ENCODE measurements at regions not wholly inside any gene's neighbourhood (a gene's known extent, or its start where the extent isn't known, plus 50 kb on each side); places are given as distances from the start of the nearest gene placed in this dataset.

- no peak for DNase-seq (ENCODE audit: low read depth in 3 of 3)
Observed at GRCh38 chr16:55041540-55042234, 111.0 kb downstream of the IRX5 start.

GRCh38 chr16:55042556-55043432 is 112.1 kb downstream of the IRX5 start:
- DNase-seq (ENCODE audit: low read depth in 3 of 3), result no peak

GRCh38 chr16:55043499-55043898 is 112.8 kb downstream of the IRX5 start:
- no peak for DNase-seq (ENCODE audit: low read depth in 3 of 3)

- DNase-seq (ENCODE audit: low read depth in 3 of 3), result no peak
Observed at GRCh38 chr16:55044201-55044975, 113.7 kb downstream of the IRX5 start.

GRCh38 chr16:55045329-55045728 is 114.7 kb downstream of the IRX5 start:
- no peak for DNase-seq (ENCODE audit: low read depth in 3 of 3)

GRCh38 chr16:55045756-55046460 is 115.2 kb downstream of the IRX5 start:
- DNase-seq (ENCODE audit: low read depth in 3 of 3), result no peak

- DNase-seq (ENCODE audit: low read depth in 3 of 3), result no peak
Observed at GRCh38 chr16:55046513-55046912, 115.8 kb downstream of the IRX5 start.

GRCh38 chr16:55046916-55047315 is 116.3 kb downstream of the IRX5 start:
- DNase-seq (ENCODE audit: low read depth in 3 of 3), result no peak

- DNase-seq (ENCODE audit: low read depth in 3 of 3), result no peak
Observed at GRCh38 chr16:55047331-55047730, 116.7 kb downstream of the IRX5 start.

GRCh38 chr16:55047903-55048497 is 117.3 kb downstream of the IRX5 start:
- DNase-seq (ENCODE audit: low read depth in 3 of 3), result no peak

- DNase-seq (ENCODE audit: low read depth in 3 of 3), result no peak
Observed at GRCh38 chr16:55048745-55049144, 118.1 kb downstream of the IRX5 start.

- DNase-seq (ENCODE audit: low read depth in 3 of 3), result no peak
Observed at GRCh38 chr16:55051571-55052347, 121.1 kb downstream of the IRX5 start.

GRCh38 chr16:55052348-55052734 is 121.7 kb downstream of the IRX5 start:
- DNase-seq (ENCODE audit: low read depth in 3 of 3), result no peak

- no peak for DNase-seq (ENCODE audit: low read depth in 3 of 3)
Observed at GRCh38 chr16:55052741-55053415, 122.2 kb downstream of the IRX5 start.

- no peak for DNase-seq (ENCODE audit: low read depth in 3 of 3)
Observed at GRCh38 chr16:55055262-55055661, 124.6 kb downstream of the IRX5 start.

- DNase-seq (ENCODE audit: low read depth in 3 of 3), result no peak
Observed at GRCh38 chr16:55056585-55057401, 126.1 kb downstream of the IRX5 start.

GRCh38 chr16:55057866-55058265 is 127.2 kb downstream of the IRX5 start:
- DNase-seq (ENCODE audit: low read depth in 3 of 3), result no peak

- no peak for DNase-seq (ENCODE audit: low read depth in 3 of 3)
Observed at GRCh38 chr16:55058576-55058975, 127.9 kb downstream of the IRX5 start.

- no peak for DNase-seq (ENCODE audit: low read depth in 3 of 3)
Observed at GRCh38 chr16:55059146-55059545, 128.5 kb downstream of the IRX5 start.
